ENCODE measurements at regions not wholly inside any gene's neighbourhood (a gene's known extent, or its start where the extent isn't known, plus 50 kb on each side); places are given as distances from the start of the nearest gene placed in this dataset.

DNA sequence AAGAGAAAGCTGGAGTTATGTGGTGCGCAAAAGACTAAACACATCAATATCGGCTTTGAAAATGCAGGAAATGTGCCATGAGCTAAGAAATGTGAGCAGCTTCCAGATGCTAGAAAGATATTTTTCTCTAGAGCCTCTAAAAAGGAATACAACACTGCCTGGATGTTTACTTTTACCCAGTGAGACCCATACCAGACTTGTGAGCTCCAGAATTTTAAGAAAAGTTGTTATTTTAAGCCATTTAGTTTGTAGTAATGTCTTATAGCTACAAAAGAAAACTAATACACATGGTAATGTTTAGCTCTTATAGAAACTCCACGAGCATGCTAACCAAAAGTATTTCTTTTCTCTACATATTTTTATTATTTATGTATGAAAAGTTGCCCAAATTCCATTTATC is 1389.4 kb downstream of the C4orf33 start:
- no peak for DNase-seq (ENCODE audit: low read depth)

DNA sequence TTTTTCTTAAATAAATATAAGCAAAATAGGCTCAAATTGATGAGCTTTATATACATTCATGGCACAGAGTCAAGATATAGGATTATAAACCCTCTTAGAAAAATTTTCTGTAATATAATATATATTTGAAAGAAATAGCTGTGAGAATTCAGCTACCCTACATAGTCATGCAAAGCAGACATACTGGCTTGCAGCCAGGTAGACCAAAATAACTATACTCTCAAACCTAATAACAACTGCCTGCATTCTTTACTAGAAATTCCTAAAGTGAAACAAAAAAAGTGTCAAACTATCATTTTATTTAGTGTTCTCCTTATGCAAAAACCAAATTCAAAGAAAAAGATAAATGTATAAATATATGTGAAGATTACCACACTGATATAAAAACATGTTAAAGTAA is 1390.2 kb downstream of the C4orf33 start:
- DNase-seq (ENCODE audit: low read depth), result no peak

DNA sequence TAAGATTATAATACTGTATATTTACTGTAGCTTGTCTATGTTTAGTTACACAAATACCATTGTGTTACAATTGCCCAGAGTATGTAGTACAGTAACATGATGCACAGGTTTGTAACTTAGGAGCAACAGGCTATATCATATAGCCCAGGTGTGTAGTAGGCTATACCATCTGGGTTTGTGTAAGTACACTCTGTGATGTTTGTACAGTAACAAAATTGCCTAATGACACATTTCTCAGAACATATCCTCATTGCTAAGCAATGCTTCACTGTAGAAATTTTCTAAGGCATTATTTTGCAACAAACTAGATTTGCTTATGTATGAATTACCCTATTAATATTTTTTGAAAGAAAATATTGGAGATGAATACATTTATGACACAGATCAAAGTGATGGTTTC is 1390.9 kb downstream of the C4orf33 start:
- no peak for DNase-seq (ENCODE audit: low read depth)

DNA sequence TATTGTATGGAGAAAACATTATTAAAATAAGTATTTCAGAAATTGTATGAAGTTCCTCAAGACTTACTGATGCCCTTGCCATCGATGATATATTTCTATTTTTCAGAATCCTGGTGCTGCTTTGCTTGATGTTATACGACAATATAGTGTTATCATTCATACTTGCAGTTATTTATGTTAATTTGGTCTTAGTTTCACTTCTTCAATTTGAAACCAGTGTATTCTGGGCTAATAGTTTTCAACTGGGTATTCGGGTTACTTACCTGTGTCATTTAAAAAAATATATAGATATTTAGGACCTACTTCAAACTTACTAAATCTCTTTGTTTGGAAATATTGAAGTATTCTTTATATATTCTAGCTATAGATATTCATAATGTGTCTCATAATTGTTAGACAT is 1414.7 kb downstream of the C4orf33 start:
- DNase-seq (ENCODE audit: low read depth), result no peak

DNA sequence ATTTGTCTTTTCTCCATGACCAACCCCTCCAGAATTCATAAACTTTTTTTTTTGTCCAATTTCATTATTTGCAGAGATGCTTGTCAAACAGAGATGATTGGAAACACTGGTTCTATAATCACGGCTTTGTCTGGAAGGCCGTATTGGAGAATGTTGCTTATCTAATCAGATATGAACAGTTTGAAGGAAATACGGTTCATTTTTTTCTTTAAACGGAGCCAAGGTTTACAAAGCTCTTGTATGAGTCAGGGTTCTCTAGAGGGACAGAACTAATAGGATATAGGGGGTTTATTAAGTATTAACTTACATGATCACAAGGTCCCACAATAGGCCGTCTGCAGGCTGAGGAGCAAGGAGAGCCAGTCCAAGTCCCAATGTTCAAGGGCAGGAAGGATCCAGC is 1415.8 kb downstream of the C4orf33 start:
- DNase-seq (ENCODE audit: low read depth), result no peak

DNA sequence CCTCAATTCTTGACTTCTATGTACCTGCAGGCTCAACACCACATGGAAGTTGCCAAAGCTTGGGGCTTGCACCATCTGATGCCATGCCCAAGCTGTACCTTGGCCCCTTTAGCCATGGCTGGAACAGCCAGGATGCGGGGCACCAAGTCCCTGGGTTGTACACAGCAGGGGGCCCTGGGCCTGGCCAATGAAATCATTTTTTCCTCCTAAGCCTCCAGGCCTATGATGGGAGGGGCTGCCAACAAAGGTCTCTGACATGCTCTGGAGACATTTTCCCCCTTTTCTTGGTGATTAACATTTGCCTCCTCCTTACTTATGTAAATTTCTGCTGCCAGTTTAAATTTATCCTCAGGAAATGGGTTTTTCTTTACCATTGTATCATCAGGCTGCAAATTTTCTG is 1428.1 kb downstream of the C4orf33 start:
- DNase-seq (ENCODE audit: low read depth), result no peak

DNA sequence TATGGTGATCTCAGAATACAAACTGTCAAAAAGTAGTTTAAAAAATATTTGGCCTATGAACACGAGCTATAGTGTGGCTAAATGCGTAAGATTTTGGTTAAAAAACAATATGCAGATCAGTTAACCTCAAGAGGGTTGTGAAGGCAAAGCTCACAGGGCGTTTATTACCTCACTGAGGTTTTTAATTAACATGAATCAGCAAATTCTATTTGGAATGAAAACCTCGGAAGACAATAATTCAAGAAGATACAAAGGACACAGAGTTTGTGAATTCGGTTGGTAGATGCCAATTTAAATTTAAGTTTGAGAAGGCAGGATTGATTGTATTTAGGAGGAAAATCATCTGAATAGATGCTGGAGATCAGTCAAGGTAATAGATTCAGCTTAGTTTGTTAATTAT is 1434.6 kb downstream of the C4orf33 start:
- DNase-seq (ENCODE audit: low read depth), result no peak

DNA sequence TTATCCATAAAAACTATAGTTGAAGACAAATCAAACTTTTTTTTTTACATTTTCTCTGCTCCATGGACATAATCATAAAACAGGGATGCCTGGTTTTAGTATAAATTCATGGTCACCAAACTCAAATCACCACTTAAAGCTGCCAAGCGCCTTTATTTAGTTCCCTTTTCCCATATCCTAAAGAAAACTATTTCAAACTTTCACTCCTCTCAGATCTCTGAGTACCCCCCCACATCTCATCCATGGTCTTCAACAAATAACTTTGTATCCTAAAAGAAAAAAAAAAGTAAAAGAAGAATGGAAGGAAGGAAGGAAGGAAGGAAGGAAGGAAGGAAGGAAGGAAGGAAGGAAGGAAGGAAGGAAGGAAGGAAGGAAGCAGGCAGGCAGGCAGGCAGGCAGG is 1438.7 kb downstream of the C4orf33 start:
- DNase-seq (ENCODE audit: low read depth), result no peak

DNA sequence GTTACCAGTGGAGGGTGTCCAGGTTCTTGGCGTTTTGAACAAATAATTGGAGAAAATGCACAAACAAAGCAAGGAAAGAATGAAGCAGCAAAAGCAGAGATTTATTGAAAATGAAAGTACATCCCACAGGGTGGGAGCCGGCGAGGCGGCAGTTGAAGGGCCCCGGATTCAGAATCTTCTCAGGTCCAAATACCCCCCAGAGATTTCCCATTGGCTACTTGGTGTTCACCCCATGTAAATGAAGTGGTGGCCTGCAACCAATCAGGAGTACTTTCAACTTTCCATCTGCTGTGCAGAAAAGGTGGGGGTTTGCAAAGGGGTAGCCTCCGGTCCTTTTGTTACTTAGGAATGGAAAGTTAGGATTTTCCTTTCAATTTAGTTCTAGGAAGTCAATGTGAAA is 1447.0 kb downstream of the C4orf33 start:
- no peak for DNase-seq (ENCODE audit: low read depth)

DNA sequence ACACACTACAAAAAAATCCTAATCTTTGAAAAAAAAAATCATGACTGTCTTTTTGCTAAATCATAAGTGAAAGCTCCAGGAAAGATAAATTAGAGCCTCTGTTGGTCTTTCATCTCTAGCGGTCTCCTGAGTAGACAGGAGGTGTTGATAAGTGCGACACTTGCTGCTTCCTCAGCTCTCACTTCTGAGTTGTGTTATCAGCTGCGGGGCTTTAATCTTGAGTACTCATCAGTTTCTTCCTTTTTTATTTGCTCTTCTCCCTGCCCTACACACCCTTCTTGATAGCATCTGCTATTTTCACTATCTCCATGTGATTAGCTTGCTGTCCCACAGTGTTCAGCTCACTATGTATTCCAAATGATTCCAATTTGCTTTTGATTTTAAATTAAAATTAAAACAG is 1449.2 kb downstream of the C4orf33 start:
- no peak for DNase-seq (ENCODE audit: low read depth)

DNA sequence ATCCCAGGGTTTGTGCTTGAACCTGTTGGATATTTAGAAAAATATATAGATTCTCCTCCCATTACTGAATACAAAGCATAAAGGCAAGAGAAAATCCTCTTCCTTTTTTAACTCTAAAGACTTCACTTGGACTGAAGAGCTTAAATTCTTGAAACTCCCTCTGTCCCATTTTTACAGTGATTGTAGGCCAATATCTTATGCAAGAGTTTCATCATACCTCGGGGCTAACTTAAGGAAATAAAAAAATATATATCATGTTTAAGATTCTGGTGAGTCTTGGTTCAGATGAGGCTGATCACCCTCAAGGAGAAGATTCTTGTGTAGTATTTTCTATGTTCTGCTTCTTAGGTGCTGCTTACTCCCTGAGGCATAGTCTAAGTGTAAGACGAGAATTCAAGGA is 1449.6 kb downstream of the C4orf33 start:
- DNase-seq (ENCODE audit: low read depth), result no peak

DNA sequence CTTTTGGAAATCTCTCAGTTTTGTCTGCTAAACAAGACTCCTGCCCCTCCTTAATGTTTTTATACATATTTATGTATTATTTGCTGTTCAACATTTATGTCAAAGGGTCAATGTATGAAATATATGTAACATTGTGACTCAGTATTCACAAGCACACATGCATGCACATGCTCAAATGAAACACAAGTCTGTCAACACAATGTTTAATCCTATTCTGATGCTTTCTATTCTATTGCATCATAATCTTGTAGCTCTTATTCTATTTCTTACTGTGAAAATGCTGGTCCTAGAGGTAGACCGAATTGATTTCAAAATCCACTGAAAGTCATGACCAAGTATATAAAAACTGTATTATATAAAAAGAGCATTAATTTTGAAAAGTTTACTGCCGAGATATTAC is 1463.3 kb downstream of the C4orf33 start:
- no peak for DNase-seq (ENCODE audit: low read depth)

DNA sequence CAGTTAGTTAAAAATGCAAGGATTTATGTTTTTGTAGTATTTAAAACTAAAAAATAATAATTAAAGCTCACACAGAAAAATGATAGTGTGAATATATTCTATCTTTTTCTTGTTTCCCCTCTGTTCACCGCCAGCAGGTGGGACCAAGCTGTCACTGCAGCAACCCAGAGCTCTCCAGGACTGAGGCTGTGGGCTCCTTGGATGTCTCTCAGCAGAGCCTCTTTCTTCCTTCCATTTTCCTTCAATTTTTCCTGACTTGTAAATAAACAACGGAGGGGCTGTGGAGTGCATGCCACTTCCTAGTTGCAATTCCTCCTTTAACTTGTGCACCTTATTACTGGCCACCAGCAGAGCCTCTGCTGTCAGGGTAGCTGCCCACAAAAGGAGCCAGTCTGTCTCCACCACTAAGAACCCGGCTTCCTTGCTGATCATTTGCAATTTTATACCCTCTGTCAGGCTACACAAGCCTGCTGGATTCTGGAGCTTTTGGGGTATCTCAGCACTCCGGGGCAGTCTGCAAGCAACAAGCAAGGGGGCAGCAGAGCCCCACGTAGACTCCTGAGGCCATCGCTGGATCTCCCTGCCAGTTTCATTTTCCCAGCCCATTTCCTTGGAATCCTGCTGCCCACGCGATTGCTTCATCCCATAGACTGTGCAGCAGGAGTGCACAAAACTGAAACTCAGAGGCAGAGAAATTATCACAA is 1467.4 kb downstream of the C4orf33 start:
- DNase-seq (ENCODE audit: low read depth), result peak; percentile 8

DNA sequence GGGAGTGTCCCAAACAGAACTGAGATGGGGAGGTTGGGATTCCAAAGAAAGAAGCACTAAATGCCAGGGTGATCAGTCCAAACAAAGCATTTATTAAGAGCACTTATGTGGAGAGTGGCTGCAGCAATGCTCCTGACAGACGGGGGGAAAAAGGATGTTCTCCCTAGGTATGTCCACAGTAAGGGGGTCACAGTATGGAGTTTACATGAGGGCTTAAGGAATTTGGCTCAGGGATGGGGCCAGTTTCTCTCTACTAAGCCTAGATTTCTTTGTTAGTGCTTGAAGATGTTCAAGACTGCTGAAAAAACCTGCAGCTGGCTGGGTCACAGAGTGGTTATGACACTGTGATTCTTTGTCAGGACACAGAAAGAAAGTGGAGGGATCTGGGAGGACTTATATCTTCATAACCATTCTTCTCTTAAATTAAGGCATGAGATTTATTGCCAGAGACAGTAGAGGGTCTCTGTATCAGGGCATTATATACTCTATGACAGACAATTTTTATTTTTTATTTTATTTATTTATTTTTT is 1468.0 kb downstream of the C4orf33 start:
- DNase-seq (ENCODE audit: low read depth), result no peak

DNA sequence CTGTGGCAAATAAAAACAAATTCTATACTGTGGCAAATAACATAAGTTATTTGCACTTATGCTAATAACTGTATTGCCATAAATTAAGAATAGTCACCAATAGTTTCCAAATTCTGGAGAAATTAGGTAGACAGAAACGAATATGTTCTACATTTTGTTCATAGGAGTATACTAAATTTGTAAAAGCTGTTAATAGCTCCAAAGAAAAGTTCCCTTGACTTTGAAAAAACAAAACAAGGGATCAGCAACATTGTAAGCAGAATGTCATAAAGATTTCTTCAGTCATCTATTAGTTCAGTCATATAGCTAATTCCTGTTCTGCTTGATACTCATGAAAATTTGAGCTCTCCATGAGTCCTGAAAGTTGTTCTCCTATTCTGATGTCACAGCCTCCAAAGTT is 1472.8 kb downstream of the C4orf33 start:
- no peak for DNase-seq (ENCODE audit: low read depth)

DNA sequence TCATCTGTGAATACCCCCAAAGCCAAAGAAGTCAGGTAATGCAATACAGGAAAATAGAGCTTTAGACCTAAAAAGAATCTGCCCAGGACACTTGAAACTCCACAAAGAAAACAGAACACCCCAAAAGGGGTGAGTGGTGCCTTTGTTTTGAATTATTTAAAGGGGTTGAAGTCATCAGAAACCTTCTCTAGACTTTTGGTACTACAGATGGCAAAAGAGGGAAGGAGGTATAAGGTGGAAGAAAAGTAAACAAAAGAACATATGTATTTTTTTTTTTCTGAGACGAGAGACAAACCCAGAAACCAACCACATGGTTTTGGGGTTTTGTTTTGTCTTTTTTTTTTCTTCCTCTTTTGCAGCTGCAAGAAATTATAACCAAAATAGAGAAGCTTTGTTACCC is 1477.8 kb downstream of the C4orf33 start:
- no peak for DNase-seq (ENCODE audit: low read depth)

DNA sequence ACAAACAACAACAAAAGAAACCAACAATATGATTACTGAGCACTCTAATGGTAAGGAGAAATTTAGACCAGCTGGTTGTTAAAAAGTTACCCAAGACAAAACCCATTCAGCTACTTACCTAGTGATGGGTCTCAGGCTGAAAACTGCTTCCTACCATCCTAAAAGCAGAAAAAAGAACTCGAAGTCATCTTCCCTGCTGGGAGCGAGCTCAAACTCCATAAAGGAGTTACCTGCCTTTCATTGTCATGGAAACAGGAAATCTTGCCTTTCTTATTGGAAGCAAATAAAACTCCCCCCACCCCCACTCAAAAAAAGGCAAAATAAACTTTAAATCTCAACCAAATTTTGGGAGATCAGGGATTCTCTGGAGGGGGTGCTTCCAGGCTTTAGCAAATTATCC is 1478.3 kb downstream of the C4orf33 start:
- no peak for DNase-seq (ENCODE audit: low read depth)

DNA sequence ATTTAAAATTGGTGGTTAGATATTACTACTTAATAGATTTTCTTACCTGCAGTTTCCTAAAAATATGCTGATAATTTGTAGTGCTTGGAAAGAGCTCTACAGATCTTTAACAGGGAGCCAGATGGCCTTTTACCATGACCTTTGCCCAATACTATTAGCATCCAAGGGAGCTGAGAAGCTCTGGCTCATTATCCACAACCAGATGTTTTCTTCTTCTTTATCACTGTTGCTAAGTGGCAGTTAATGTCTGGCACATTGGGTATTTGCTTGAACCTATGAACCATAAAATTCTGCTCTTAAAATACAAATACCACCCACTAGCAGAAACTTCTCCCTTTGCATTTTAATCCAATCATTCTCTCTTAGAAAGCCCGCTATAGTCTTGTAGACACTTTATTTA is 1480.3 kb downstream of the C4orf33 start:
- DNase-seq (ENCODE audit: low read depth), result no peak

DNA sequence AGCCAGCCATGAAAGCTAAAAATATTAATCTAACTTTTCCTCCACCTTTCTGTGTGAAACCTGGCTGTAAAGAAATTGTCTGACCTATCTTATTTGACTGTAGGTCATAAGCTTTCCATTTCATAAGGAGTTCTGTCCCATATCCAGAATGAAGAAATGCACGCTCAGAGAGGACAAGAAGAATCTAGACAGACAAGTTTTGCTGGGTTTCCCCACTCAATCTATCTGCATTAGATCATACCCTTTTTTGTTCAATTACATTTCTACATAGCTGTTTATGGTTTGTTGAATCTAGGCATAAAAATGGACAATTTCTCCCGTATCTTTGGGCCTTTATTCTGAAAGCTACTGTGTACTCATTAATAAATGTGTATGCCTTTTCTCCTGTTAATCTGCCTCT is 1495.1 kb downstream of the C4orf33 start:
- no peak for DNase-seq (ENCODE audit: low read depth)

DNA sequence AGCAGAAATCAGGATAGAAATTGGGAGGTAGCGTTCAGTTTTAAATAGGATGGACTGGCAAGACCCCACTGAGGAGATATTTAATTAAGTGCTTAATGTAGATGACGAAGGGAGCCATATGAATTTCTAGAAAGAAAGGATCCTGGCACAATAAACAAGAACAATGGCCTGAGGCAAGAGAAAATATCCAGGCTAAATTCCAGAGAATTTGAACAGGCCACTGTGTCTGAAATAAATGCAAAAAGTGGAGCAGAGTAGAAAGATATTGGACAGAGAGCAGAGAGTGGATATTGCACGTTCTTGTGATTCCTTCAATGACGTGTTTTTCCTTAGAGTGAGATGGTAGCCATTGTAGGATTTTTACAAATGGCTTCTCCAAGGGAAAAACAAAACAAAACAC is 1504.8 kb downstream of the C4orf33 start:
- no peak for DNase-seq (ENCODE audit: low read depth)

DNA sequence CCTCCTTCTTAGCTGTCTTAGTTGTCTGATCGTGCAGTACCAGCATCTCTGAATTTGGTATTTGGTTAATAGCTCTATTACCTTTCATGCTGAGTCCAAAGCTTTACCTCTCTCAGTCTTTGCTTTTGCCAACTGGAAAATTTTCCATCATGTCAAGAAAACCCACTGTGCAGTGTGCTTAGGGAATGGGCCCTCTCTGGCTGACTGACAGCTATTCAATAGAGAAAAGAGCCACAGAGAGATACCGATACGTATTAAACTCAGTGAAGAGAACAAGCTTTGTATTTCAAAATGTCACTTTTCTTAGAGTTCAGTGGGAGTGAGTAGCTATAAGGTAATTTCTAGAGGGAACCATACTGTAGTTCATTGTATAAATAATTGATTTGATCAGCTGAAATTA is 1507.1 kb downstream of the C4orf33 start:
- DNase-seq (ENCODE audit: low read depth), result no peak

DNA sequence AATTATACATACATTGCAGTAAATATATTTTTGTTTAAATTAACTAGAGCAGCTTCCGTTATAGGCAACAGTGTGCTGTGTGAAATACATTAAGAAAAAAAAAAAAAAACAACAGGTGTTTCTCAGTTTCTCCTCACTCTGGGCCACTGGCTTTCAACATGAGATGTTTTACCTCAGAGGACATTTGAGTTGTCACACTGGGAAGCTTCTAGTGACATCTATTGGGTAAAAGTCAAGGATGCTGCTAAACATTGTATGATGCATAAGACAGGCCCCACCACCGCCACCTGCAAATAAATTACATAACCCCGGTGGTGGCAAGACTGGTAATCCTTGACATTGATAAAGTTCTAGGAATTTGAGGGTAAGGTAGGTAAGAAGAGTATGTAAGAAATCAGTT is 1512.2 kb downstream of the C4orf33 start:
- DNase-seq (ENCODE audit: low read depth), result no peak

DNA sequence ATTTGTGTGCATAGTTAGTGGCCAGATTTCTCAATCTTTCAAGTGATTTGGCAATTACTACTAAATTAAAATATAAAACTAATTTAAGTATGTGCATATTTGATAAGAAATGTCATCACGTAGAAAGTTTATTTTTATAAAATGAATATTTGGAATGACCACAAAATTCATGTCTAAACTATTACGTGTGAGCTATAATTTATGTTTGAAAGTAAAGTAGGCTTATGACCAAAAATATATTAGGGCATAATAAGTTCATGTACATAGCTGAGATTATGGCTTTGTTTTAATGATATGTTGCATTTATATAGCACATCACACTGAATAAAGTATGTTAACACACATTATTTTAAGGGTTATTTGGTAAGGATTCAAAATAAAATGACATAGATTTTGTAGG is 1532.6 kb downstream of the C4orf33 start:
- no peak for DNase-seq (ENCODE audit: low read depth)

Measured in GM04503 (cell line).